IPS-18c (cell line): ENCODE measurements at regions not wholly inside any gene's neighbourhood (a gene's known extent, or its start where the extent isn't known, plus 50 kb on each side); places are given as distances from the start of the nearest gene placed in this dataset.

Experiments
- H3K4me3 ChIP-seq: 2 replicates; pipeline ENCODE4 v1.7.0; 2013; ENCODE audit warnings: low read depth, mild to moderate bottlenecking, low read length, moderate library complexity; ENCODE audit not compliant: insufficient read depth
- H3K9me3 ChIP-seq: one replicate; pipeline ENCODE4 v1.6.1; 2013; ENCODE audit warnings: mild to moderate bottlenecking, low read length, moderate library complexity; ENCODE audit not compliant: control insufficient read depth, insufficient read depth

DNA sequence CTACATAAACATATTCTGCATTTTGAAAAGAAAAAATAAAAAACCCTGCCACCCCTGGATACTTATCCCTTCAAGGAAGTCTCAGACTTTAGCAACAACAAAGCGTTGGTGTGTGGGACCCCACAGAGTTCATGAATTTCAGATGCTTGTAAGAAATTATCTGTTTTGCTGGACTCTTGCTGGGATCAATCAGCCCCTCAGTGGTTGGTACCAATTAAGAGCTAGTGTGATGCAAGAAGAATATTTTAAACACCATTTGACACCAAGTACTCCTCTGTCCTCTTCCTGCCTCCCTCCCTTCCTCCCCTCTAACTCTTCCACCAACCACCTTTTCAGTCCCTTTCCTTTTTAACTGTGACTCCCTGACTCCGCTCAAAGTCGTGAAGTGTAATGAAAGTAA, 51.5 kb downstream of the SST start:
- Histone ChIP-seq H3K4me3 (no peak overlapping the region), H3K9me3 (no peaks in the 10 kb centered on the region)

- no peak overlapping the region for H3K4me3 ChIP-seq
- no peaks in the 10 kb centered on the region for H3K9me3 ChIP-seq
Measured at GRCh38 chr3:187617213-187617612, 53.0 kb downstream of the SST start.

DNA sequence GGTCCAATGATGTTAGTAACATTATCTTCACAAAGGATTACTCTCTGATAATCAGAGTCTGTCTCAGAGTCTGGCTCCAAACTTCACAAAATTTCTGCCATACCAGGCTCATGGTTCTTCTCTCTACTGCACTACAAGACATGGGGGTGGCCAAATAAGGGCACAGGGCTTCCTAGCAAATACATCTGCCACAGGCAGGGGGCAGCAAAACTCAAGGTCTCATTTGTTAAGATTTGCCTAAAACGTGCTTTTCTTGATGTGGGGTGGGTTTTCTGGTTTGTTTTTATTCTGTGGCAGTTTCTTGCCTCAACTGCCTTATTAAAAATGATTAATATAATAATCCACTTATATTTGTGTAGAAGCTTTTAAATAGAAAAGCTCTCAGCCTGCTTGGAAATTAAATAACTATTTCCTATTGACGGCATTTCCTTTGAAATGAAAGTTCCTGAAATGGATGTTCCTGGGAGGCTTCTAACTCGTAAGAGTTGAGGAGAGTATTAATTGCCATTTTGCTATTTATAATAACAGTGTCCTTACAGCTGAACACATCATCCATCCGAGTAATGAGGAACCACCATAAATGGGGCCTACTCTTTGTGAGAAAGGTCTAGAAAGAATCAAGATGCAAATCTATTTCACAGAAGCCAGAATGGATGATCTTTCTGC, 53.8 kb downstream of the SST start:
- no peaks in the 10 kb centered on the region for H3K9me3 ChIP-seq
- no peak overlapping the region for H3K4me3 ChIP-seq

DNA sequence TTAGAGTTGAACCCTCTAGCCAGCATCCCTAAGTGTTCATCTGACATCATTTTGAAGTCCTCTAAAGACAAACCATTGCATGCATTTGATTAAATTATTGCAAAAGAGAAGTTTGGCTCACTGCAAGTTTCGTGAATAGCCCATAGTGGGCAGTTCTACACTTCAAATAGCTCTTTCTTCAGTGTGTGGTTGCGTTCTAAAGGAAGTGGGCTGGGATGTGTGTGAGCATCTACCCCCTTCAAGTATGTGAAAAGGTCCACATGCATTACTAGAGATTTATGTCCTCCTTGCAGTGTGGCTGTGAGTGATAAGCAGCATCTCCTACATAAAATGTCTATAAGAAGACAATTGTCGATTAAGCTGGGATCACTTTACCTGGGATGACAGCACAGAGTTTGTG, 54.6 kb downstream of the SST start:
- no peaks in the 10 kb centered on the region for H3K9me3 ChIP-seq
- no peak overlapping the region for H3K4me3 ChIP-seq

DNA sequence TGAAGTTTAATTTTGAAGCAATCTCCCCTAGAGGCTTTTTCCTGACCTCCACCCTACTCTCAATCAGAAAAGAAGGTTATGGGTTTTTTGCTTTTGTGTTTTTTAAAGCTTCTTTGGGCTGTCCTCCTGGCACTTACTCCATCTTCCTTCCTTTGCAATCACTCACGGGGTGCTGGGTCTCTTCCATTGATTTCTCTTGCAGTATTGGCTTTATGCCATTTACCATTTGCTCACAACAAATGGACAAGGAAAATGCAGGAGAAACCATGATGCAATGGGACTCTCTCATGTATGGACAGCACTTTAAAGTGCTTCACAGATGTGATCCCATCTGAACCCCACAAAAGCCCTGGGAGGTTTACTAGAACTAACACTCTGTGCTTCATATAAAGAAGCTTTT, 57.5 kb downstream of the SST start:
- Histone ChIP-seq H3K9me3 (no peaks in the 10 kb centered on the region), H3K4me3 (no peak overlapping the region)

DNA sequence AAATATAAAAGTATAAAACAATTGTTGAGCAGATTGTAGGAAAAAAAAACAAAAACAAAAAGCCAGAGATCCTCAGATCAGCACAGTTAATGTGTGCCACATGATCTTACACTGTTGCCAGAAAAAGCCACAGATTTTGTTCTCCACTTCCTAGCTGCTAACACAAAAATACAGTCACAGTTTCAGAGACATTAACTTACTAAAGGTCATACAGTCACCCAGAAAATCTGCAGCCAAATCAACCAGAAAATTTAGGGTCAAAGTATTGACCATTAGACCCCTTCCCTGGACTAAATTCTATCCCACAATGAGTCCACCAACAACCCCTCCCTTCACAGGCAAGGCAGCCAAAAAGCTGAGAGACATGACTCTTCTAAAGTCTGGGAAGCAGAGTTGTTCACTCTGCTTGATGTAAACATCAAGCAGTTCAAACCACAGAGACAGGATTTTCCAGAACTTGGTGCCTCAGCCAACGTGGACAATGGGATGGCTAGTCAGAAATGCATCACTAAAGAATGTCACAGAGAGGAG, 59.1 kb downstream of the SST start:
- Histone ChIP-seq H3K4me3 (peak overlapping the region; percentile 24; the same call in 1 of the 2 replicates), H3K9me3 (no peaks in the 10 kb centered on the region)

DNA sequence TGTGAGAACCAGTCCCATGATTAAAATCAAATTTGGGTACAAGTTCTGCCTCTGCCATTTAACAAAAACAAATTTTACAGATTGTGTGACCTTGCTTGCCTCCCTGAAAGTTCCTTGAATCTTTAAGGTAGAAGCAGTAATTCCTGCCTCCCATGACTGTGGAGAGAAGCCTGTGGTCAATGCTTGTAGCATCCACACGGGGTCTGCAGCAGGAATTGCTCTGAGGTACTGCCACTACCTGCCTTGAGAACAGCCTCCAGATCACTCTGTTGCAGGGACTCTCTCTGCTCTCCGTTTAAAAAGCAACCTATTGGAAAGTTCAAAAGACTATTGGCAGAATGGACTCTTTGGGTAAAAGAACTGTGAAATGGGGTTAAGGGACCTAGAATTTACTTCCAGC, 75.9 kb downstream of the SST start:
- Histone ChIP-seq H3K4me3 (no peak overlapping the region), H3K9me3 (no peaks in the 10 kb centered on the region)

GRCh38 chr3:187593451-187593850, 76.7 kb downstream of the SST start:
- H3K4me3 ChIP-seq, result no peak overlapping the region

GRCh38 chr3:187590861-187591576, 79.2 kb downstream of the SST start:
- H3K9me3 ChIP-seq, result no peaks in the 10 kb centered on the region
- no peak overlapping the region for H3K4me3 ChIP-seq

More at GRCh38 chr3:187593451-187593850, 76.7 kb downstream of the SST start:
- no peaks in the 10 kb centered on the region for H3K9me3 ChIP-seq

DNA sequence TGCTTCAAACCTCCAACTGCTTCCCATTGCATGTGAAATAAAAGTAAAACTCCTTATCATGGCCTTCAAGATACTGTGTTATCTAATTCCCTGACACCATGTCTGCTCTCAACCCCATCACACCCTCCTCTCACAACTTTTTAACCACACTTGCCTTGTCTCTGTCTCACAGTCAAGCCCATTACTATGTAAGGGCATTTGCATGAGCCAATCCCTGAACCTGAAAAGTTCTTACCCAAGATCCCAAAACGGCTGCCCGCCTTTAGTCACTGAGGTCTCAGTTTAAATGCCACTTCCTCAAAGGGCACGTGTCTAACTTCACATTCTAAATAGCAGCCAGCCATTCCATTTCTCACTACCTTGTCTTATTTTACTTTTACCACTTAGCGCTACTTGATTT, 83.1 kb downstream of the SST start:
- no peak overlapping the region for H3K4me3 ChIP-seq
- no peaks in the 10 kb centered on the region for H3K9me3 ChIP-seq

DNA sequence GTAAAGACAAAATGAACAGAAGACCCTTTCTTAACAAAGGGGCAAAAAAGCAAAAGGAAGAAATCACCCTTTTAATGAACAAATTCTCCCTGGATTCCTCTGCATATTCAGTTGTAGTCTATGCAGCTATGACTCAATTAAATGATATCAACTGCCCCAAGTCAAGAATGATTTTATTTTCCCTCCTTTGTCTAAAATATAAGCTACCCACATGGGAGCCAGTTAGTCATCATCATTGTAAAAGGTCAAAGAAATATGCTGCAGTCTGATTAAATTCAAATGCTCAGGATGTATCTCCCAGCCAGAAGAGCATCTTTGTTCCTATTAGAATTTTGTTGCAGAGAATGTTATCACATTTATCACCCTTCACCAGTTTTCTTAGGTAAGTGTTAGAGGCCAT, 84.0 kb downstream of the SST start:
- H3K4me3 ChIP-seq, result no peak overlapping the region
- H3K9me3 ChIP-seq, result no peaks in the 10 kb centered on the region

- no peak overlapping the region for H3K4me3 ChIP-seq
- peaks cover 2% of the 10 kb centered on the region for H3K9me3 ChIP-seq
Measured at GRCh38 chr3:187572441-187572840, 97.8 kb downstream of the SST start.

GRCh38 chr3:187571701-187572100, 98.5 kb downstream of the SST start:
- H3K9me3 ChIP-seq, result peaks cover 2% of the 10 kb centered on the region
- no peak overlapping the region for H3K4me3 ChIP-seq

GRCh38 chr3:187570776-187571175, 99.4 kb downstream of the SST start:
- Histone ChIP-seq H3K4me3 (no peak overlapping the region), H3K9me3 (peaks cover 2% of the 10 kb centered on the region)

GRCh38 chr3:187568171-187568570, 102.0 kb downstream of the SST start:
- Histone ChIP-seq H3K4me3 (no peak overlapping the region), H3K9me3 (peaks cover 2% of the 10 kb centered on the region)

DNA sequence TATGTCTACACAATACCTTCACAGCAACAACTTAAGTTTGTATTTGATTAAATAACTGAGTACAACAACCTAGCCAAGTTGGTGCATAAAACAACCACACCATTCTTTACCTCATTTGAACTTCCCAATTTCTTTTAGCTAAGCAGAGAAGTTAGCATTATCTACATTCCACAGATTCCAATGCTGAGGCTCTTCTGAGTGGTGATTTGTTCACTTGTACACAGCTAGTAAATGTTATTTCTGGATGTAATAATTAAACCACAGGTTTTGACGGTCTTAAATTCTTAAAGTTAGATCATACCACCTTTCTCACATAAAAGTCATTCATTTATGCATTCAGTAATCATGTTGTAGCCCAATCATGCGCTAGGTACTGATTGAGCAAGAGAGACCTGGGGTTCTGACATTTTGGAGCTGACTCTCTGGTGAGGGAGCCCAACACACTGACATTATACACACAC, 102.5 kb downstream of the SST start:
- H3K9me3 ChIP-seq, result peaks cover 2% of the 10 kb centered on the region
- no peak overlapping the region for H3K4me3 ChIP-seq

DNA sequence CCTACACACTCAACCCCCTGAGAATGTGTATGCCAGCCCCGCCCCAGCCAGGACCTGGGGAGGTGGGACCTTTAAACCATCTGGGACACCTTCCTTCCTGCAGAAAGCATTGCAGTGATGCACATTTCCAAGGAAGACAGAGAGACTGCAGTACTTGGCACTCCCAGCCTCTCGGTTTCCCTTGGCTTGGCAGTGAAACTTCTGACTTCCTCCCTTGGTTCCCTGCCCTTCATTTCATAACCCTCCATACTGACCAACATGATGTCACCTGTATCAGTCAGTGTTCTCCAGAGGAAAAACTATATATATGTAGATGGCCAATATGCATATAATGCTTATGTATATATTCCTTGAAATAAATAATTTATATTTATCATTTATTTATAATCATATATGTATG, 103.2 kb downstream of the SST start:
- Histone ChIP-seq H3K9me3 (peaks cover 2% of the 10 kb centered on the region), H3K4me3 (no peak overlapping the region)

DNA sequence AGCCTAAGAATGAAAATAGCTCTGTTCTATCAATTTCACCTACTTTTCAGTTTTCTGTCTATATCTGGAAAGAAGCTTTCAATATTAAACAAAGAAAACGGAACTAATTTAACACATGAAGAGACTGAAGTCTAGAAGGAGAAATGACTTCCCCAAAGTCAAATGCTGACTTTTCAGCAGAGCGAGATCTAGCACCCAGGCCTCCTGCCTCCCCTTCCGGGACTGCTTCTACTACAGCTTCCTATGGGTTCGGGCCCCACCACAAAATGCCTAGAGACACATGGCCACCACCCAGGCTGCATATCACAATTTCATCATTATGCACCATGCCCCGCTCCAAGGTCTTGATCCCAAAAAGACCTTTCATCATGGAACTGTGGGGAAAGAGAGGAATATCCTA, 104.5 kb downstream of the SST start:
- H3K4me3 ChIP-seq, result no peak overlapping the region
- H3K9me3 ChIP-seq, result peaks cover under 1% of the 10 kb centered on the region
